HepG2 (cell line): ENCODE measurements at regions not wholly inside any gene's neighbourhood (a gene's known extent, or its start where the extent isn't known, plus 50 kb on each side); places are given as distances from the start of the nearest gene placed in this dataset.

ENCODE experiments used
- CSRNP2 ChIP-seq: sonication (generic); formaldehyde crosslinking; conservative IDR thresholded peaks from 2 replicates; pipeline ENCODE4 v1.8.0; 2022; ENCODE audit warnings: low read depth, missing genetic modification reagents
- HMG20A ChIP-seq: IDR thresholded peaks from 2 replicates; pipeline ENCODE4 v1.6.1; 2016; ENCODE audit warnings: borderline replicate concordance
- HMGXB3 ChIP-seq: sonication (generic); formaldehyde crosslinking; IDR thresholded peaks from 2 replicates; pipeline ENCODE4 v1.4.0; 2020; ENCODE audit warnings: missing genetic modification reagents, borderline replicate concordance
- KDM6A ChIP-seq: IDR thresholded peaks from 2 replicates; pipeline ENCODE4 v1.6.1; 2016; ENCODE audit warnings: low read depth
- MIXL1 ChIP-seq: IDR thresholded peaks from 2 replicates; pipeline ENCODE4 v1.6.1; 2016
- MXD4 ChIP-seq: IDR thresholded peaks from 2 replicates; pipeline ENCODE4 v1.6.1; 2016; ENCODE audit warnings: mild to moderate bottlenecking, missing biosample characterization, missing genetic modification reagents
- NFKB2 ChIP-seq: sonication (generic); formaldehyde crosslinking; IDR thresholded peaks from 2 replicates; pipeline ENCODE4 v1.4.0; 2020; ENCODE audit warnings: missing genetic modification reagents, borderline replicate concordance
- RARA ChIP-seq: IDR thresholded peaks from 2 replicates; pipeline ENCODE4 v1.6.1; 2016; ENCODE audit warnings: missing genetic modification reagents, missing compliant biosample characterization
- TSC22D2 ChIP-seq: sonication (generic); formaldehyde crosslinking; IDR thresholded peaks from 2 replicates; pipeline ENCODE4 v1.5.1; 2020; ENCODE audit warnings: missing genetic modification reagents, mild to moderate bottlenecking, borderline replicate concordance
- ZNF101 ChIP-seq: sonication (generic); formaldehyde crosslinking; IDR thresholded peaks from 2 replicates; pipeline ENCODE4 v1.4.0; 2020; ENCODE audit warnings: mild to moderate bottlenecking, low read depth, missing genetic modification reagents, borderline replicate concordance
- ZNF251 ChIP-seq: sonication (generic); formaldehyde crosslinking; IDR thresholded peaks from 2 replicates; pipeline ENCODE4 v1.9.0; 2021; ENCODE audit warnings: mild to moderate bottlenecking, missing genetic modification reagents
- ZNF431 ChIP-seq: sonication (generic); formaldehyde crosslinking; IDR thresholded peaks from 2 replicates; pipeline ENCODE4 v1.9.0; 2022; ENCODE audit warnings: missing genetic modification reagents, low read depth, mild to moderate bottlenecking, borderline replicate concordance
- ZNF563 ChIP-seq: sonication (generic); formaldehyde crosslinking; IDR thresholded peaks from 2 replicates; pipeline ENCODE4 v1.8.0; 2022; ENCODE audit warnings: mild to moderate bottlenecking, moderate library complexity, missing genetic modification reagents
- ZNF7 ChIP-seq: IDR thresholded peaks from 2 replicates; pipeline ENCODE4 v1.6.1; 2016; ENCODE audit warnings: missing biosample characterization, missing genetic modification reagents
- ZNF75D ChIP-seq: sonication (generic); formaldehyde crosslinking; IDR thresholded peaks from 2 replicates; pipeline ENCODE4 v1.8.1; 2023; ENCODE audit warnings: missing genetic modification reagents, mild to moderate bottlenecking, borderline replicate concordance
- ZNF879 ChIP-seq: sonication (generic); formaldehyde crosslinking; IDR thresholded peaks from 2 replicates; pipeline ENCODE4 v1.8.1; 2023; ENCODE audit warnings: missing genetic modification reagents
- ZSCAN20 ChIP-seq: sonication (generic); formaldehyde crosslinking; IDR thresholded peaks from 2 replicates; pipeline ENCODE4 v1.4.0; 2020; ENCODE audit warnings: missing genetic modification reagents, mild to moderate bottlenecking, borderline replicate concordance
- ZSCAN31 ChIP-seq: sonication (generic); formaldehyde crosslinking; IDR thresholded peaks from 2 replicates; pipeline ENCODE4 v1.5.0; 2020; ENCODE audit warnings: low read depth, mild to moderate bottlenecking, missing genetic modification reagents
- TF ChIP-seq, protein P1 (sequence below): sonication (generic); formaldehyde crosslinking; IDR thresholded peaks from 2 replicates; pipeline ENCODE4 v1.8.1; 2022; ENCODE audit warnings: low read depth, mild to moderate bottlenecking, missing genetic modification reagents
- TF ChIP-seq, protein P2 (sequence below): sonication (generic); formaldehyde crosslinking; conservative IDR thresholded peaks from 2 replicates; pipeline ENCODE4 v1.4.0; 2020; ENCODE audit warnings: missing genetic modification reagents
- TF ChIP-seq, protein P3 (sequence below): sonication (generic); formaldehyde crosslinking; IDR thresholded peaks from 2 replicates; pipeline ENCODE4 v1.4.0; 2020; ENCODE audit warnings: missing genetic modification reagents

DNA sequence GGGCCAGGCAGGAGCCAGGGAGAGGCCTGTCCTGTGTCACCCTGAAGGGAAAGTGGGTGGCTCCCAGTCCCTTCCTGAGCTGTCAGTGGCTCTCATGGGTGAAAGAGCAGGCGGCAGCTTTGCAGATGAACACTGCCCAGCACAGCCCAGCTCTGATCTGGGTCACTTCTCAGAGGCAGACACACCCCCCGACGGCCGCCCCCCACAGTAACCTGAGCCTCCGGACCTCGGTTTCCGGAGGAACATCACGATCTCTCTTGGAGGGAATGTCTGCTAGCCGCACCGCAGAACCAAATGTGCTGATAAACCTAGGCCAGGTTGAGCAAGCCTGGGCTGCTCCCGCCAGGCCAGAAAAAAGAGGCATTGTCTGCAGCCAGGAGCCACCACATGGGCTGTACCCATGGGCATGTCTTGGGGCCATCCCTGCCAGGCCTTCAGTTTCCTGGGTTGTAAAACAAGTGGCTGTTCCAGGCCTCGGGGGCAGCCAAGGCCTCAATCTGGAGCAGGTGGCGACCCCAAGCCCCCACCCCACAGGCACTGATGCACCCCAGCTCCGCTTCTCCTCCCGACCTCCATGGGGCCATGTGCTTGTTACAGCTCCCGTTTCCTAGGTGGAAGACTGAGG, 57.6 kb downstream of the NCOR2 start (continued):
- TF ChIP-seq TSC22D2 (CRISPR knock-in tag) (no peak), ZSCAN31 (CRISPR knock-in tag) (no peak; the same call in 1 of the 2 replicates), KDM6A (CRISPR knock-in tag) (no peak), ZSCAN20 (CRISPR knock-in tag) (no peak), MIXL1 (CRISPR knock-in tag) (no peak), HMG20A (CRISPR knock-in tag) (no peak), ZNF563 (peak; percentile 29; the same call in 1 of the 2 replicates), ZNF879 (CRISPR knock-in tag) (no peak), ZNF75D (CRISPR knock-in tag) (no peak), ZNF431 (CRISPR knock-in tag) (no peak), ZNF101 (no peak), ZNF7 (CRISPR knock-in tag) (no peak), ZNF251 (CRISPR knock-in tag) (no peak), MXD4 (CRISPR knock-in tag) (0 out of 2 replicates have a peak, but pooled peaks have one; percentile 23), NFKB2 (no peak), RARA (no peak), CSRNP2 (no peak), HMGXB3 (CRISPR knock-in tag) (no peak)
- TF ChIP-seq, protein P1, sequence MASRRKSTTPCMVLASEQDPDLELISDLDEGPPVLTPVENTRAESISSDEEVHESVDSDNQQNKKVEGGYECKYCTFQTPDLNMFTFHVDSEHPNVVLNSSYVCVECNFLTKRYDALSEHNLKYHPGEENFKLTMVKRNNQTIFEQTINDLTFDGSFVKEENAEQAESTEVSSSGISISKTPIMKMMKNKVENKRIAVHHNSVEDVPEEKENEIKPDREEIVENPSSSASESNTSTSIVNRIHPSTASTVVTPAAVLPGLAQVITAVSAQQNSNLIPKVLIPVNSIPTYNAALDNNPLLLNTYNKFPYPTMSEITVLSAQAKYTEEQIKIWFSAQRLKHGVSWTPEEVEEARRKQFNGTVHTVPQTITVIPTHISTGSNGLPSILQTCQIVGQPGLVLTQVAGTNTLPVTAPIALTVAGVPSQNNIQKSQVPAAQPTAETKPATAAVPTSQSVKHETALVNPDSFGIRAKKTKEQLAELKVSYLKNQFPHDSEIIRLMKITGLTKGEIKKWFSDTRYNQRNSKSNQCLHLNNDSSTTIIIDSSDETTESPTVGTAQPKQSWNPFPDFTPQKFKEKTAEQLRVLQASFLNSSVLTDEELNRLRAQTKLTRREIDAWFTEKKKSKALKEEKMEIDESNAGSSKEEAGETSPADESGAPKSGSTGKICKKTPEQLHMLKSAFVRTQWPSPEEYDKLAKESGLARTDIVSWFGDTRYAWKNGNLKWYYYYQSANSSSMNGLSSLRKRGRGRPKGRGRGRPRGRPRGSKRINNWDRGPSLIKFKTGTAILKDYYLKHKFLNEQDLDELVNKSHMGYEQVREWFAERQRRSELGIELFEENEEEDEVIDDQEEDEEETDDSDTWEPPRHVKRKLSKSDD (CRISPR knock-in tag): no peak
- TF ChIP-seq, protein P2, sequence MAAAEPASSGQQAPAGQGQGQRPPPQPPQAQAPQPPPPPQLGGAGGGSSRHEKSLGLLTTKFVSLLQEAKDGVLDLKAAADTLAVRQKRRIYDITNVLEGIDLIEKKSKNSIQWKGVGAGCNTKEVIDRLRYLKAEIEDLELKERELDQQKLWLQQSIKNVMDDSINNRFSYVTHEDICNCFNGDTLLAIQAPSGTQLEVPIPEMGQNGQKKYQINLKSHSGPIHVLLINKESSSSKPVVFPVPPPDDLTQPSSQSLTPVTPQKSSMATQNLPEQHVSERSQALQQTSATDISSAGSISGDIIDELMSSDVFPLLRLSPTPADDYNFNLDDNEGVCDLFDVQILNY (CRISPR knock-in tag): no peak
- TF ChIP-seq, protein P3, sequence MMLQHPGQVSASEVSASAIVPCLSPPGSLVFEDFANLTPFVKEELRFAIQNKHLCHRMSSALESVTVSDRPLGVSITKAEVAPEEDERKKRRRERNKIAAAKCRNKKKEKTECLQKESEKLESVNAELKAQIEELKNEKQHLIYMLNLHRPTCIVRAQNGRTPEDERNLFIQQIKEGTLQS (CRISPR knock-in tag): no peak
